Right ventricle myocardium superior (tissue), 1 donor: ENCODE measurements at regions not wholly inside any gene's neighbourhood (a gene's known extent, or its start where the extent isn't known, plus 50 kb on each side); places are given as distances from the start of the nearest gene placed in this dataset.
A peak's percentile ranks its signal among the peaks of the same experiment; 100 is the strongest.
"Not testable (repeated sequence)": the region's sequence is repeated elsewhere in the genome, so short reads cannot be mapped to it uniquely, and the experiment has no call there.

Experiments used
- ATAC-seq: fragments of 200-7000 bp; cut with Tn5 transposase; one replicate; pipeline ENCODE4 v1.9.1; 2020; ENCODE audit warnings: mild to moderate bottlenecking; ENCODE audit not compliant: poor library complexity
- DNase-seq: peaks from one replicate; pipeline ENCODE4 v3.0.0-alpha.2; 2020
- intact Hi-C: fragments of 100-400 bp; cut with DNase I; formaldehyde crosslinking; loops from one replicate; pipeline ENCODE4 v1.11.2; 2022
- donor health status: DM: no; HTN: yes; CAD: no; lungs with severe emphysema.

- intact Hi-C loops: no loop called here
- no peak for ATAC-seq
- DNase-seq: no peak
These were observed 296.9 kb upstream of the GADL1 start for GRCh38 chr3:31191354-31191753.

GRCh38 chr3:31193429-31193828 lies 299.0 kb upstream of the GADL1 start:
- DNase-seq (no peak), ATAC-seq (no peak)
- intact Hi-C loops: no loop called here

GRCh38 chr3:31193871-31194270 lies 299.4 kb upstream of the GADL1 start:
- ATAC-seq: no peak
- DNase-seq: no peak
- intact Hi-C loops: no loop called here

- intact Hi-C loops: no loop called here
- DNase-seq (no peak), ATAC-seq (no peak)
These were observed 301.8 kb upstream of the GADL1 start for GRCh38 chr3:31196261-31196660.

GRCh38 chr3:31196881-31197364 lies 302.5 kb upstream of the GADL1 start:
- DNase-seq: peak; percentile 65
- intact Hi-C loops: no loop called here
- peak; percentile 73 for ATAC-seq

GRCh38 chr3:31197941-31198340 lies 303.5 kb upstream of the GADL1 start:
- DNase-seq (no peak), ATAC-seq (peak; percentile 41)
- intact Hi-C loops: no loop called here

- no peak for ATAC-seq
- intact Hi-C loops: no loop called here
- DNase-seq: no peak
These were observed 304.4 kb upstream of the GADL1 start for GRCh38 chr3:31198890-31199289.

GRCh38 chr3:31203960-31204795 lies 309.7 kb upstream of the GADL1 start:
- intact Hi-C loops: no loop called here
- ATAC-seq: no peak

DNA sequence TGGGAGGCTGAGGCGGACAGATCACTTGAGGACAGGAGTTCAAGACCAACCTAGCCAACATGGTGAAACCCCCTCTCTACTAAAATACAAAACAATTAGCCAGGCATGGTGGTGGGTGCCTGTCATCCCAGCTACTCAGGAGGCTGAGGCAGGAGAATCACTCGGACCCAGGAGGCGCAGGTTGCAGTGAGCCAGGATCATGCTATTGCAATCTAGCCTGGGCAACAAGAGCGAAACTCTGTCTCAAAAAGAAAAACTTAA lies 310.3 kb upstream of the GADL1 start:
- ATAC-seq: not testable (repeated sequence)

More at GRCh38 chr3:31203960-31204795, 309.7 kb upstream of the GADL1 start:
- no peak for DNase-seq

DNA sequence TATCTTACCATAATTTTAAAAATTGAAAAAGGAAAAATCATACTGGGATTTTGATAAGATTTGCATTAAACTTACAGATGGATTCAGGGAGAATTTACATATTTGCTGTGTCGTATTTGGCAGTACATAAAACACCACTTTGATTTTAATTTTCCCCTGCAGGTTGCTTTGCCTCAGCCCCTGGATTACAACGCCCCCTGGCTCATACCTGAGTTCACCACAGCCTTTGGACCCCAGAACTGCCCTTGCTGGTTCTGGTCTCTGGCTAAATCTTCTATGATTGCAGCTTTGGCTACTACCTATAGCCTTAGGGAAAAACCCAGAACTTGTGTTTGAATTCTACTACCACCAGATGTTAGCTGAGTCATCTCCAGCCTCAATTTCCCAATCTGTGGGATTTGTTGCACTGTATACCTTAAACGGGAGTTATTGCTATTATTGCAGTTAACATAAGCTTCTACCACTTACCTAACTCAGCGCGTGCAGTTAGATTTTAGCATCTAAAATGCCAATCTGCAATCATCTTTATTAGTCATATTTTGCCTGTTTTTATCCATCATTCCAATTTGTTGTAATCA lies 315.7 kb upstream of the GADL1 start:
- intact Hi-C loops: no loop called here
- DNase-seq (no peak), ATAC-seq (no peak)

More for the DNA sequence above, 310.3 kb upstream of the GADL1 start:
- DNase-seq, intact Hi-C loops: not testable (repeated sequence)

DNA sequence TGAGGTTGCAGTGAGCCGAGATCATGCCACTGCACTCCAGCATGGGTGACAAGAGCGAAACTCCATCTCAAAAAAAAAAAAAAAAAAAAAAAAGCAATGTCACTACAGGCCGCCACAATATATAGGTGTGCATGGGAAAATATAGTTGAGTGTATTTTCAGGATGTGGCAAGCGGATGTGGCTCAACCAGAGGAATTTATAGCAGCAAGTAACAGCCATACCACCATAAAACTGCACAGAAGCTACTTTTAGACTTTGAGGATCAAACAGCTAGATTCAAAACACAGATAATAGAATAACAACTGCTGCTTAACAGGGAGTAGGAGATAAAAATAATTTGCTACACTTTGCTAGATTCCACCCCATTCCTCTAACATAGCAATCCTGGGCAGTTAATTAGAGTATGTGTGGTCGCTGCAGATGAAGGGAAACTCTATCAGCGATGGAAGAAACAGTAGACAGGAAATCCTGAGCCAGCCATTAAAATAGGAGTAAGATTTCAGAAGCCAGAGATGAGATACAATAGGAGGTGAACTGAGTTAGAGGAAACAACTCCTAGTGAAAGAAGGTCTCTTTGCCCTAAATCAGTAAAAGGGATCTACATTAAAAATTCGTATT lies 318.7 kb upstream of the STT3B start:
- DNase-seq (no peak), ATAC-seq (no peak)
- intact Hi-C loops: no loop called here

- intact Hi-C loops: no loop called here
- ATAC-seq: no peak
- DNase-seq: no peak
These were observed 314.6 kb upstream of the STT3B start for GRCh38 chr3:31218082-31218481.

DNA sequence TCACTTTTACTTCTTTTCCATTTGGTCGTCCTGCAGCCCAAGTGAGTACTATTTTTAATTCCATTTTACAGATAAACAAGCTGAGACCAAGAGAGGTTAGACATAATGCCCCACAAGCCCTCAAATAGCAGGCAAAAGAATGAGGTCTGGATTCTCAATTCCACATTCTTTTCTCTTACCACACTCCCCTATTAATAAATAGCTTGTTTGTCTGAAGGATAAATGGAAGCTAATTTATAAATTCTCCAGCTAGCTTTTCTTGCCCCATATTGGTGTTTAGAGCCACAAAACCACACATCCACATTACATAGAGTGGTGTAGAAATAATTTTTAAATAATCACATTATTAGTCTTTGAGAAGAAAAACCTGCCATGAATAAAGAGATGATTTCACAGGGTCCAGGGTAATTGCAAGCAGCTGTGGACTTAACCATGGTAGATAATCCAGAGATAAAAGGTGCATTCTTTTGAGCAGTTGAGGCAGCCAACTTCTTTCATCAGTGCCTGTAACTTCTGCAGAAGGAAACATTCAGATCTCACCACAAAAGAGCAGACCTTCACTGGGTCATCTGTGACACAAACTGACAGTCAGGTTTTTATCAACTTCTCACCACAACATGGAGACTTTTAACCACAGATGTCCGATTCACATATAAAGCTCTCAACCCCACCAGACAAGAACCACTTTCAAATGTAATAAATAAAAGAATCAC lies 313.4 kb upstream of the STT3B start:
- ATAC-seq: no peak
- no peak for DNase-seq
- intact Hi-C loops: no loop called here

DNA sequence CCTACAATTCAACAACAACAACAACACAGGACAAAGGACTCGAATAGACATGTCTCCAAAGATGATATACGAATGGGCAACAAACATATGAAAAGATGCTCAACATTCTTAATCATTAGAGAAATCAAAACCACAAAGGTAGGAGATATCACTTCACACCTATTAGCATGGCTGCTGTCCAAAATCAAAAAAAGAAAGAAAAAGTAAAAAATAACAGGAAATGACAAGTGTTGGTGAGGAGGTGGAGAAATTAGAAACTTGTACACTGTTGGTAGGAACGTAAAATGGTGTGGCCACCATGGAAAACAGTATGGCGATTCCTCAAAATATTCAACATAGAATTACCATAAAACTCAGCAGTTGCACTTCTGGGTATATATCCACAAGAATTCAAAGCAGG lies 312.3 kb upstream of the STT3B start:
- ATAC-seq (no peak), DNase-seq (no peak)
- intact Hi-C loops: no loop called here

- ATAC-seq: no peak
- DNase-seq: no peak
- intact Hi-C loops: no loop called here
These were observed 309.4 kb upstream of the STT3B start for GRCh38 chr3:31223278-31223677.

DNA sequence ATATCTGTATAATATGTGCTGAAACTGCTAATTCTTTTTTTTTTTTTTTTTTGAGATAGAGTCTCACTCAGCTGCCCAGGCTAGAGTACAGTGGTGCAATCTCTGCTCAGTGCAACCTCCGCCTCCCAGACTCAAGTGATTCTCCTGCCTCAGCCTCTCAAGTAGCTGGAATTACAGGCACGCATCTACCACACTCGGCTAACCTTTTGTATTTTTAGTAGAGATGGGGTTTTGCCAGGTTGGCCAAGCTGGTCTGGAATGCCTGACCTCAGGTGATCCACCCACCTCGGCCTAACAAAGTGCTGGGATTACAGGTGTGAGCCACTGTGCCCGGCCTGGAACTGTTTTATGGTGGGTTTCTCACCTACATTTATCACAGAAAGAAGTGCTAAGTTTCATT lies 307.8 kb upstream of the STT3B start:
- DNase-seq (no peak), ATAC-seq (no peak)
- intact Hi-C loops: no loop called here

DNA sequence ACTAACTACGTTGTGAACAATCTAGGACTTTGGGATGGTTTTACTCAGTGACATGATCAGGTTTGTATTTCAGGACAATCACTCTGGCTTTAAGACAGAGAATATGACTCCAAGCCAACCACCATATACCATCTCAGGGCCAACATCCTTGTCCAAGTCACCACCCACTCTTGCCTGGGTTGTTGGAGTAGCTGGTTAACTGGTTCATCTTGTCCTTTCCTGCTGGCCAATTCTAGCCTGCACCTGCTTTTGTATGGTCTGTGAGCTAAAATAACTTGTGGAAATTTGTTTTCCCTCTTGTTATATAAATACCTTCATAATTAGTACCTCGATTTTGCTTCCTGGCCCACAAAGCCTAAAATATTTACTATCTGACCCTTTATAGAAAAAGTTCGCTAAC lies 306.8 kb upstream of the STT3B start:
- intact Hi-C loops: no loop called here
- ATAC-seq: no peak
- DNase-seq: no peak

DNA sequence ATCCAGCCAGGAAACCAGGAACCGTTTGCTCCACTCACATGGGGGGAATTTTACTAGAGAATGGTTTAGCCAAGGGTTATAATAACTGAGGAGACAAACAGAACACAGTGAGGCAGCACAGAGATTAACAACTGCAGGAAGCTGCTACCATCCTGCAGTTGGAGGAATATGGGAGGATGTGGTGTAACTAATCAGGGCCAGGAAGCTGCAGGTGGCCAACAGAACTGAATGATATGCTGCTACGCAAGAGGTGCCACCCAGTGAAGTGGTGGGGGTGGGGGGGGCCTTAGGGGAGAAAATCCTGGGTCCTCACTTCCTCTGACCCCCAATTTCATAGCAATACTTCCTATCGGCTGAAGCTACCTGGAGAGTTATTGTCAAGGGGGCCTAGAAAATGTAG lies 306.4 kb upstream of the STT3B start:
- DNase-seq (no peak), ATAC-seq (no peak)
- intact Hi-C loops: no loop called here

DNA sequence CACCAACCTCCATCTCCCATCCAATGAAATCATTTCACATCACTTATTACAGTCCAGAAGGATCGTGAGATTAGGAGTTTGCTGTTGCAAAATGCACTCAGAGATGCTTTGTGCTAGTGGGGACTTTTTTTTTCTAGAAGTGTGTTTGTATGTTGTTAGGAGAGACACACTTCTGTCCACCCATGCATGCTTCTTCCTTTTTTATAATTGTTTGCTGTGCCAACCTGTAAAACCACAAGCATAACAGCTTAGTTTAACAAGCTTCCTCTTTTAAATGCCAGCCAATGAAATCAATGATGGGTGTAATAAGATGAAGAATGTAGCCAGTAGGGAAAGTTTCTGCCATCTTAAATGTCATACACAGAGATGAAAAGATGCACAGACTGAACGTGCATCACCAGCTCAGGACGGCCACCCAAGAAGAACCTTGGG lies 305.6 kb upstream of the STT3B start:
- intact Hi-C loops: no loop called here
- DNase-seq (no peak), ATAC-seq (peak; percentile 52)
